HepG2 (cell line): ENCODE measurements at regions not wholly inside any gene's neighbourhood (a gene's known extent, or its start where the extent isn't known, plus 50 kb on each side); places are given as distances from the start of the nearest gene placed in this dataset.
A peak's percentile ranks its signal among the peaks of the same experiment; 100 is the strongest.

ENCODE experiments used
- DZIP1 ChIP-seq: sonication (generic); formaldehyde crosslinking; IDR thresholded peaks from 2 replicates; pipeline ENCODE4 v1.5.0; 2020; ENCODE audit warnings: mild to moderate bottlenecking, missing genetic modification reagents
- GATAD2A ChIP-seq: IDR thresholded peaks from 2 replicates; pipeline ENCODE4 v1.6.1; 2016
- HIVEP1 ChIP-seq: sonication (generic); formaldehyde crosslinking; IDR thresholded peaks from 2 replicates; pipeline ENCODE4 v1.4.0; 2020; ENCODE audit warnings: mild to moderate bottlenecking, missing genetic modification reagents
- IRF9 ChIP-seq: sonication (generic); formaldehyde crosslinking; IDR thresholded peaks from 2 replicates; pipeline ENCODE4 v1.8.0; 2022; ENCODE audit warnings: missing genetic modification reagents, mild to moderate bottlenecking, borderline replicate concordance
- KLF16 ChIP-seq, 2 experiments: sonication (generic) in 1 of 2; formaldehyde crosslinking in 1 of 2; IDR thresholded peaks; 2 replicates each; pipeline versions ENCODE4 v1.6.1 to v1.8.0; 2016 to 2023; ENCODE audit warnings: missing genetic modification reagents in 2 of 2, missing compliant biosample characterization in 1 of 2
- KLF9 ChIP-seq: IDR thresholded peaks from 2 replicates; pipeline ENCODE4 v1.6.1; 2016; ENCODE audit warnings: low read depth
- MAF1 ChIP-seq: sonication (generic); formaldehyde crosslinking; IDR thresholded peaks from 2 replicates; pipeline ENCODE4 v1.5.0; 2020; ENCODE audit warnings: missing genetic modification reagents, borderline replicate concordance
- MAFG ChIP-seq: sonication (generic); formaldehyde crosslinking; IDR thresholded peaks from 2 replicates; pipeline ENCODE4 v1.5.1; 2020; ENCODE audit warnings: mild to moderate bottlenecking, missing genetic modification reagents
- NFKB2 ChIP-seq: sonication (generic); formaldehyde crosslinking; IDR thresholded peaks from 2 replicates; pipeline ENCODE4 v1.4.0; 2020; ENCODE audit warnings: missing genetic modification reagents, borderline replicate concordance
- RBFOX2 ChIP-seq: fragments of 200-400 bp; formaldehyde crosslinking; IDR thresholded peaks from 2 replicates; pipeline ENCODE4 v1.6.1; 2017; ENCODE audit warnings: low read depth, mild to moderate bottlenecking, low read length
- TARDBP ChIP-seq: sonication (generic); formaldehyde crosslinking; IDR thresholded peaks from 2 replicates; pipeline ENCODE4 v1.8.0; 2022; ENCODE audit warnings: mild to moderate bottlenecking, missing genetic modification reagents
- TBL1XR1 ChIP-seq: fragments of 150-350 bp; IDR thresholded peaks from 2 replicates; pipeline ENCODE4 v1.6.1; 2014; ENCODE audit warnings: borderline replicate concordance, low read length; ENCODE audit not compliant: partially characterized antibody
- ZFP91 ChIP-seq: sonication (generic); formaldehyde crosslinking; IDR thresholded peaks from 2 replicates; pipeline ENCODE4 v1.9.0; 2022; ENCODE audit warnings: missing genetic modification reagents, mild to moderate bottlenecking, borderline replicate concordance
- ZNF20 ChIP-seq: sonication (generic); formaldehyde crosslinking; IDR thresholded peaks from 2 replicates; pipeline ENCODE4 v1.4.0; 2020; ENCODE audit warnings: mild to moderate bottlenecking, moderate library complexity, missing genetic modification reagents
- ZNF343 ChIP-seq: sonication (generic); formaldehyde crosslinking; IDR thresholded peaks from 2 replicates; pipeline ENCODE4 v1.4.0; 2020; ENCODE audit warnings: mild to moderate bottlenecking, missing genetic modification reagents
- ZNF546 ChIP-seq: sonication (generic); formaldehyde crosslinking; conservative IDR thresholded peaks from 2 replicates; pipeline ENCODE4 v1.8.1; 2023; ENCODE audit warnings: mild to moderate bottlenecking, missing genetic modification reagents
- ZNF609 ChIP-seq: sonication (generic); formaldehyde crosslinking; IDR thresholded peaks from 2 replicates; pipeline ENCODE4 v1.4.0; 2020; ENCODE audit warnings: mild to moderate bottlenecking, missing genetic modification reagents, borderline replicate concordance
- ZNF775 ChIP-seq: sonication (generic); formaldehyde crosslinking; IDR thresholded peaks from 2 replicates; pipeline ENCODE4 v1.4.0; 2020; ENCODE audit warnings: missing genetic modification reagents, mild to moderate bottlenecking, moderate library complexity, borderline replicate concordance

- no peak for TF ChIP-seq IRF9 (CRISPR knock-in tag)
- no peak for TF ChIP-seq NFKB2 (CRISPR knock-in tag)
- TF ChIP-seq ZFP91 = no peak
- TF ChIP-seq MAF1 = no peak
- TF ChIP-seq KLF16 (CRISPR knock-in tag; IDR thresholded peaks at IDR 0.05) = no peak
- no peak for TF ChIP-seq KLF9
- no peak for TF ChIP-seq HIVEP1 (CRISPR knock-in tag)
- no peak for TF ChIP-seq DZIP1 (CRISPR knock-in tag)
- TF ChIP-seq ZNF609 (CRISPR knock-in tag) = no peak
- TF ChIP-seq ZNF20 = no peak
- TF ChIP-seq TARDBP (CRISPR knock-in tag) = peak; percentile 47; the same call in 1 of the 2 replicates
- TF ChIP-seq GATAD2A (CRISPR knock-in tag) = peak; percentile 71
- no peak for TF ChIP-seq RBFOX2
- no peak for TF ChIP-seq ZNF775 (CRISPR knock-in tag)
- no peak for TF ChIP-seq TBL1XR1
- TF ChIP-seq ZNF546 = no peak
- no peak for TF ChIP-seq MAFG (CRISPR knock-in tag)
- TF ChIP-seq ZNF343 (CRISPR knock-in tag) = no peak
Measured at GRCh38 chr16:9316615-9317014, 225.2 kb downstream of the HAPSTR1 start (continued).
